Right ventricle myocardium superior (tissue), 1 donor: ENCODE measurements at regions not wholly inside any gene's neighbourhood (a gene's known extent, or its start where the extent isn't known, plus 50 kb on each side); places are given as distances from the start of the nearest gene placed in this dataset.
"Not testable (repeated sequence)": the region's sequence is repeated elsewhere in the genome, so short reads cannot be mapped to it uniquely, and the experiment has no call there.

Experiments
- ATAC-seq: fragments of 200-7000 bp; cut with Tn5 transposase; one replicate; pipeline ENCODE4 v1.9.1; 2020; ENCODE audit warnings: mild to moderate bottlenecking; ENCODE audit not compliant: poor library complexity
- DNase-seq: peaks from one replicate; pipeline ENCODE4 v3.0.0-alpha.2; 2020
- intact Hi-C: fragments of 100-400 bp; cut with DNase I; formaldehyde crosslinking; loops from one replicate; pipeline ENCODE4 v1.11.2; 2022
- donor health status: DM: no; HTN: yes; CAD: no; lungs with severe emphysema.

- intact Hi-C loops, result no loop called here
- no peak for ATAC-seq
- DNase-seq, result no peak
Measured at GRCh38 chr14:44453433-44454171, 53.5 kb downstream of the FSCB start.

GRCh38 chr14:44450232-44450631 lies 56.9 kb downstream of the FSCB start:
- DNase-seq, intact Hi-C loops: not testable (repeated sequence)

GRCh38 chr14:44449680-44450079 lies 57.4 kb downstream of the FSCB start:
- ATAC-seq, result no peak
- intact Hi-C loops, result no loop called here
- no peak for DNase-seq

More at GRCh38 chr14:44450232-44450631, 56.9 kb downstream of the FSCB start:
- not testable (repeated sequence) for ATAC-seq

- DNase-seq, result no peak
- intact Hi-C loops, result no loop called here
Measured at GRCh38 chr14:44448951-44449358, 58.1 kb downstream of the FSCB start.

GRCh38 chr14:44446965-44447364 lies 60.1 kb downstream of the FSCB start:
- intact Hi-C loops, result no loop called here
- DNase-seq (no peak), ATAC-seq (no peak)

More at GRCh38 chr14:44448951-44449358, 58.1 kb downstream of the FSCB start:
- no peak for ATAC-seq

- ATAC-seq (no peak), DNase-seq (no peak)
- intact Hi-C loops, result no loop called here
Measured at GRCh38 chr14:44444454-44444853, 62.6 kb downstream of the FSCB start.

GRCh38 chr14:44438936-44439335 lies 68.1 kb downstream of the FSCB start:
- DNase-seq, result no peak
- no peak for ATAC-seq
- intact Hi-C loops, result no loop called here

GRCh38 chr14:44438221-44438620 lies 68.9 kb downstream of the FSCB start:
- ATAC-seq, result no peak
- no peak for DNase-seq
- intact Hi-C loops, result no loop called here

GRCh38 chr14:44436458-44436857 lies 70.6 kb downstream of the FSCB start:
- no peak for DNase-seq
- intact Hi-C loops, result no loop called here
- no peak for ATAC-seq

- intact Hi-C loops, result no loop called here
- no peak for DNase-seq
- no peak for ATAC-seq
Measured at GRCh38 chr14:44428231-44428945, 78.7 kb downstream of the FSCB start.

GRCh38 chr14:44422699-44423098 lies 84.4 kb downstream of the FSCB start:
- intact Hi-C loops, result no loop called here
- ATAC-seq, result no peak

GRCh38 chr14:44420226-44420625 lies 86.9 kb downstream of the FSCB start:
- ATAC-seq, result no peak
- intact Hi-C loops, result no loop called here
- DNase-seq, result no peak

More at GRCh38 chr14:44422699-44423098, 84.4 kb downstream of the FSCB start:
- no peak for DNase-seq

GRCh38 chr14:44418856-44419255 lies 88.2 kb downstream of the FSCB start:
- DNase-seq (no peak), ATAC-seq (no peak)
- intact Hi-C loops, result no loop called here

GRCh38 chr14:44417809-44418208 lies 89.3 kb downstream of the FSCB start:
- intact Hi-C loops, result no loop called here
- ATAC-seq, result no peak

GRCh38 chr14:44414646-44415045 lies 92.4 kb downstream of the FSCB start:
- DNase-seq (no peak), ATAC-seq (no peak)
- intact Hi-C loops, result no loop called here

More at GRCh38 chr14:44417809-44418208, 89.3 kb downstream of the FSCB start:
- no peak for DNase-seq

- ATAC-seq (no peak), DNase-seq (no peak)
- intact Hi-C loops, result no loop called here
Measured at GRCh38 chr14:44412858-44413569, 94.1 kb downstream of the FSCB start.

GRCh38 chr14:44405011-44405486 lies 102.0 kb downstream of the FSCB start:
- ATAC-seq (no peak), DNase-seq (no peak)
- intact Hi-C loops, result no loop called here

- intact Hi-C loops, result no loop called here
- ATAC-seq (no peak), DNase-seq (no peak)
Measured at GRCh38 chr14:44404599-44404998, 102.5 kb downstream of the FSCB start.

GRCh38 chr14:44404036-44404435 lies 103.0 kb downstream of the FSCB start:
- intact Hi-C loops, result no loop called here
- DNase-seq (no peak), ATAC-seq (no peak)
